Mesenchymal stem cell (in vitro differentiated cells and primary cell): ENCODE measurements at regions not wholly inside any gene's neighbourhood (a gene's known extent, or its start where the extent isn't known, plus 50 kb on each side); places are given as distances from the start of the nearest gene placed in this dataset.

Source experiments
- DNase-seq: peaks from one replicate; pipeline ENCODE4 v3.0.0-alpha.2; 2013
- H2AFZ ChIP-seq: one replicate; pipeline ENCODE4 v1.6.1; 2013; ENCODE audit warnings: low read depth, mild to moderate bottlenecking, control low read depth, inconsistent platforms, low read length, moderate library complexity
- H2AK5ac ChIP-seq: 2 replicates; pipeline ENCODE4 v1.6.1; 2013; ENCODE audit warnings: low read length, moderate library complexity, mild to moderate bottlenecking, inconsistent platforms; ENCODE audit not compliant: severe bottlenecking
- H2BK120ac ChIP-seq: one replicate; pipeline ENCODE4 v1.6.1; 2013; ENCODE audit warnings: low read depth, mild to moderate bottlenecking, inconsistent platforms, low read length, moderate library complexity
- H2BK12ac ChIP-seq, 2 experiments: one replicate each; pipeline ENCODE4 v1.6.1; 2013; ENCODE audit warnings: inconsistent platforms in 2 of 2, low read length in 2 of 2, mild to moderate bottlenecking in 2 of 2, moderate library complexity in 2 of 2, control low read depth in 1 of 2
- H2BK15ac ChIP-seq: one replicate; pipeline ENCODE4 v1.6.1; 2013; ENCODE audit warnings: mild to moderate bottlenecking, low read depth, inconsistent platforms; ENCODE audit not compliant: poor library complexity, severe bottlenecking
- H2BK5ac ChIP-seq: 2 replicates; pipeline ENCODE4 v1.6.1; 2013; ENCODE audit warnings: low read depth, mild to moderate bottlenecking, low read length, control low read depth, inconsistent platforms; ENCODE audit not compliant: poor library complexity, severe bottlenecking
- H3K14ac ChIP-seq, 2 experiments: one replicate each; pipeline ENCODE4 v1.6.1; 2013; ENCODE audit warnings: inconsistent platforms in 2 of 2, low read length in 2 of 2, control low read depth in 1 of 2, mild to moderate bottlenecking in 1 of 2, moderate library complexity in 1 of 2
- H3K18ac ChIP-seq, 2 experiments: one replicate each; pipeline ENCODE4 v1.6.1; 2013; ENCODE audit warnings: inconsistent platforms in 2 of 2, low read length in 2 of 2, control low read depth in 1 of 2, low read depth in 1 of 2, mild to moderate bottlenecking in 1 of 2
- H3K23ac ChIP-seq, 2 experiments: one replicate each; pipeline ENCODE4 v1.6.1; 2013; ENCODE audit warnings: inconsistent platforms in 2 of 2, low read length in 2 of 2, mild to moderate bottlenecking in 2 of 2, moderate library complexity in 2 of 2, control low read depth in 1 of 2
- H3K27ac ChIP-seq: 2 replicates; pipeline ENCODE4 v1.5.1; 2013; ENCODE audit warnings: mild to moderate bottlenecking, moderate library complexity, low read length, control low read depth, inconsistent platforms; ENCODE audit not compliant: poor library complexity, severe bottlenecking
- H3K27me3 ChIP-seq, 2 experiments: 2 replicates each; pipeline versions ENCODE4 v1.6.1 to v1.7.0; 2013; ENCODE audit warnings: low read length in 2 of 2, mild to moderate bottlenecking in 2 of 2, moderate library complexity in 2 of 2, control low read depth in 1 of 2, inconsistent platforms in 1 of 2; ENCODE audit not compliant: control insufficient read depth in 1 of 2, insufficient read depth in 1 of 2
- H3K36me3 ChIP-seq, 2 experiments: 2 replicates each; pipeline versions ENCODE4 v1.6.1 to v1.7.0; 2013; ENCODE audit warnings: low read length in 2 of 2, control low read depth in 1 of 2, inconsistent platforms in 1 of 2, low read depth in 1 of 2, mild to moderate bottlenecking in 1 of 2; ENCODE audit not compliant: insufficient read depth in 2 of 2, control insufficient read depth in 1 of 2
- H3K4ac ChIP-seq, 2 experiments: one replicate each; pipeline ENCODE4 v1.6.1; 2013; ENCODE audit warnings: inconsistent platforms in 2 of 2, low read length in 2 of 2, mild to moderate bottlenecking in 2 of 2, moderate library complexity in 2 of 2, control low read depth in 1 of 2, low read depth in 1 of 2
- H3K4me1 ChIP-seq: 2 replicates; pipeline ENCODE4 v1.6.1; 2013; ENCODE audit warnings: low read depth, low read length, control low read depth; ENCODE audit not compliant: control insufficient read depth, insufficient read depth
- H3K4me2 ChIP-seq: 2 replicates; pipeline ENCODE4 v1.6.1; 2013; ENCODE audit warnings: low read length, mild to moderate bottlenecking, inconsistent platforms; ENCODE audit not compliant: poor library complexity, severe bottlenecking
- H3K4me3 ChIP-seq, 2 experiments: 2 replicates each; pipeline versions ENCODE4 v1.5.1 to v1.7.0; 2013; ENCODE audit warnings: low read length in 2 of 2, mild to moderate bottlenecking in 2 of 2, control low read depth in 1 of 2, low read depth in 1 of 2; ENCODE audit not compliant: insufficient read depth in 1 of 2
- H3K79me1 ChIP-seq: replicated peaks from 2 replicates; pipeline ENCODE4 v1.6.1; 2013; ENCODE audit warnings: mild to moderate bottlenecking, control low read depth, low read length, inconsistent platforms; ENCODE audit not compliant: poor library complexity, severe bottlenecking
- H3K9ac ChIP-seq: 2 replicates; pipeline ENCODE4 v1.7.0; 2013; ENCODE audit warnings: mild to moderate bottlenecking, low read length, moderate library complexity
- H3K9me3 ChIP-seq: 2 replicates; pipeline ENCODE4 v1.7.0; 2013; ENCODE audit warnings: mild to moderate bottlenecking, low read length; ENCODE audit not compliant: control insufficient read depth
- H4K8ac ChIP-seq: one replicate; pipeline ENCODE4 v1.6.1; 2013; ENCODE audit warnings: inconsistent platforms, mild to moderate bottlenecking, low read length, moderate library complexity
- H4K91ac ChIP-seq: one replicate; pipeline ENCODE4 v1.6.1; 2013; ENCODE audit warnings: mild to moderate bottlenecking, low read length, inconsistent platforms

GRCh38 chr4:59339631-59340030 lies 1860.5 kb upstream of the ADGRL3 start:
- H3K4me1 ChIP-seq = no peaks in the 10 kb centered on the region
- H4K8ac ChIP-seq = no peak overlapping the region
- H3K79me1 ChIP-seq = no peaks in the 10 kb centered on the region
- no peak for DNase-seq
- no peak overlapping the region for H3K18ac ChIP-seq
- no peak overlapping the region for H2AFZ ChIP-seq
- H3K27ac ChIP-seq = no peak overlapping the region
- no peak overlapping the region for H3K4me3 ChIP-seq
- H3K36me3 ChIP-seq = no peaks in the 10 kb centered on the region
- no peak overlapping the region for H3K9ac ChIP-seq
- no peak overlapping the region for H3K4me2 ChIP-seq
- H2BK120ac ChIP-seq = no peak overlapping the region
- no peak overlapping the region for H2BK5ac ChIP-seq
- no peak overlapping the region for H2BK15ac ChIP-seq
- no peaks in the 10 kb centered on the region for H3K27me3 ChIP-seq
- no peak overlapping the region for H2AK5ac ChIP-seq
- H4K91ac ChIP-seq = no peak overlapping the region
- H3K14ac ChIP-seq = no peak overlapping the region
- H3K9me3 ChIP-seq = no peaks in the 10 kb centered on the region
- no peak overlapping the region for H3K4ac ChIP-seq
- H2BK12ac ChIP-seq = no peak overlapping the region
- H3K23ac ChIP-seq = no peak overlapping the region

- Histone ChIP-seq H3K36me3 (no peaks in the 10 kb centered on the region), H3K4me3 (no peak overlapping the region), H3K27me3 (no peaks in the 10 kb centered on the region), H3K9me3 (no peaks in the 10 kb centered on the region), H3K23ac (no peak overlapping the region), H2BK120ac (no peak overlapping the region), H3K4ac (no peak overlapping the region), H3K18ac (no peak overlapping the region), H4K91ac (no peak overlapping the region), H3K4me2 (no peak overlapping the region), H3K4me1 (no peaks in the 10 kb centered on the region), H3K14ac (no peak overlapping the region), H2AFZ (no peak overlapping the region), H3K9ac (no peak overlapping the region), H2AK5ac (no peak overlapping the region), H2BK12ac (no peak overlapping the region), H2BK5ac (no peak overlapping the region), H2BK15ac (no peak overlapping the region), H3K79me1 (no peaks in the 10 kb centered on the region), H3K27ac (no peak overlapping the region), H4K8ac (no peak overlapping the region)
- DNase-seq = no peak
Observed at GRCh38 chr4:59341506-59341905, 1858.6 kb upstream of the ADGRL3 start.

DNA sequence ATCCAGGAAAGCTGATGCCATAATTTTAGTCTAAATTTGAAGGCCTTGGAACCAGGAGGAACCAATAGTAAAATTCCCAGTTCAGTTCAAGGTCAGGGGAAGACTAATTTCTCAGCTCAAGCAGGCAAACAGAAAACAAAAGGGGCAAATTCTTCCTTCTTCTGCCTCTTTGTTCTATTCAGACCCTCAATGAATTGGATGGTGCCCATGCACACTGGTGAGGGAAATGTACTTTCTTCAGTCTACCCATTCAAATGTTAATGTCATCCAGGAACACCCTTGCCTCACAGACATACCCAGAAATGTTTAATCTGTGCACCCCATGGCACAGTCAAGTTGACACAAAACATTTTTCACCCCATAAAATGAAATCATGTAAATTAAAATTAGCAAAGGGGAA lies 1851.2 kb upstream of the ADGRL3 start:
- Histone ChIP-seq H3K79me1 (no peaks in the 10 kb centered on the region), H3K4ac (no peak overlapping the region), H3K27ac (no peak overlapping the region), H3K9me3 (peaks cover 4% of the 10 kb centered on the region), H3K27me3 (no peaks in the 10 kb centered on the region), H3K4me1 (no peaks in the 10 kb centered on the region), H3K36me3 (no peaks in the 10 kb centered on the region), H3K14ac (no peak overlapping the region), H3K9ac (no peak overlapping the region), H3K23ac (no peak overlapping the region), H3K18ac (no peak overlapping the region), H4K91ac (no peak overlapping the region), H2BK15ac (no peak overlapping the region), H2BK120ac (no peak overlapping the region), H3K4me2 (no peak overlapping the region), H4K8ac (no peak overlapping the region), H2BK12ac (no peak overlapping the region), H2AK5ac (no peak overlapping the region), H3K4me3 (no peak overlapping the region), H2AFZ (no peak overlapping the region), H2BK5ac (no peak overlapping the region)
- no peak for DNase-seq

- Histone ChIP-seq H3K9ac (no peak overlapping the region), H4K8ac (no peak overlapping the region), H4K91ac (no peak overlapping the region), H3K27ac (no peak overlapping the region), H2BK120ac (no peak overlapping the region), H3K4me2 (no peak overlapping the region), H3K9me3 (peaks cover 6% of the 10 kb centered on the region), H2AK5ac (no peak overlapping the region), H2BK12ac (no peak overlapping the region), H3K36me3 (no peaks in the 10 kb centered on the region), H3K4ac (no peak overlapping the region), H2BK15ac (no peak overlapping the region), H3K23ac (no peak overlapping the region), H3K4me3 (no peak overlapping the region), H3K27me3 (no peaks in the 10 kb centered on the region), H2BK5ac (no peak overlapping the region), H2AFZ (no peak overlapping the region), H3K4me1 (no peaks in the 10 kb centered on the region), H3K18ac (no peak overlapping the region), H3K14ac (no peak overlapping the region), H3K79me1 (no peaks in the 10 kb centered on the region)
- no peak for DNase-seq
Observed at GRCh38 chr4:59369229-59369628, 1830.9 kb upstream of the ADGRL3 start.
